K562 (cell line): ENCODE measurements at regions not wholly inside any gene's neighbourhood (a gene's known extent, or its start where the extent isn't known, plus 50 kb on each side); places are given as distances from the start of the nearest gene placed in this dataset.

Experiments used
- ATAC-seq: fragments of 200-7000 bp; cut with Tn5 transposase; 3 replicates; pipeline ENCODE4 v1.9.1; 2020; ENCODE audit warnings: moderate library complexity
- BruUV-seq: library from RNA; stranded (reverse); fragments of 400-500 nt; replicated peaks from 2 replicates; lab custom pipeline; 2021; lab: Mats Ljungman, UMichigan
- CTCF ChIA-PET: fragments of 300-600 bp; formaldehyde crosslinking; extraction: SDS; loops from one replicate; lab custom pipeline; 2021; ENCODE audit warnings: low intra/inter-chr PET ratio; lab: Yijun Ruan, JAX
- POLR2A ChIA-PET: fragments of 300-600, 350-650 bp; sonication (Branson Sonifier 250); formaldehyde crosslinking; extraction: SDS; loops from one replicate; lab custom pipeline; 2021; ENCODE audit warnings: antibody characterized with exemption, inconsistent platforms; lab: Yijun Ruan, JAX
- DNase-seq, 4 experiments: peaks; one replicate each; pipeline versions ENCODE4 v3.0.0 to v3.0.0-alpha.2; 2011 to 2018; ENCODE audit warnings: low spot score in 3 of 4, mixed read lengths in 3 of 4; ENCODE audit errors: extremely low read depth in 1 of 4
- FAIRE-seq: peaks from 2 replicates; lab custom pipeline; 2011; peaks lifted over from hg19 to GRCh38; lab: Jason Lieb, UNC
- H2AFZ ChIP-seq: 2 replicates; pipeline ENCODE4 v1.6.0; 2011; ENCODE audit warnings: low read depth, low read length, control low read depth, inconsistent platforms
- H3K27ac ChIP-seq: fragments of 200-600 bp; 3 replicates; pipeline ENCODE4 v1.8.0; 2011; ENCODE audit warnings: low read depth, mild to moderate bottlenecking, control low read depth, inconsistent platforms, low read length, moderate library complexity, mixed read lengths; ENCODE audit errors: extremely low read depth
- H3K27me3 ChIP-seq, 2 experiments: fragments of 300-600 bp in 1 of 2; 2 replicates in 1 of 2; 3 replicates in 1 of 2; pipeline versions ENCODE4 v1.6.0 to v1.8.0; 2011; ENCODE audit warnings: inconsistent platforms in 2 of 2, low read length in 2 of 2, mild to moderate bottlenecking in 1 of 2, mixed read lengths in 1 of 2, moderate library complexity in 1 of 2; ENCODE audit not compliant: control insufficient read depth in 2 of 2, insufficient read depth in 2 of 2
- H3K36me3 ChIP-seq: fragments of 300-600 bp; 3 replicates; pipeline ENCODE4 v1.8.0; 2011; ENCODE audit warnings: mild to moderate bottlenecking, low read length, inconsistent platforms; ENCODE audit not compliant: control insufficient read depth, insufficient read depth
- H3K4me1 ChIP-seq, 2 experiments: fragments of 200-600 bp in 1 of 2; replicated peaks in 1 of 2; 2 replicates in 1 of 2; 3 replicates in 1 of 2; pipeline versions ENCODE4 v1.5.1 to v1.8.0; 2011; ENCODE audit warnings: inconsistent platforms in 2 of 2, low read length in 2 of 2, mild to moderate bottlenecking in 1 of 2, mixed read lengths in 1 of 2, moderate library complexity in 1 of 2; ENCODE audit not compliant: control insufficient read depth in 2 of 2, insufficient read depth in 2 of 2
- H3K4me2 ChIP-seq: 2 replicates; pipeline ENCODE4 v1.6.1; 2011; ENCODE audit warnings: low read length, control low read depth, inconsistent platforms, mixed read lengths; ENCODE audit not compliant: insufficient read depth
- H3K4me3 ChIP-seq: fragments of 200-600 bp; sonication (generic), shearing (Covaris generic); 2 replicates; pipeline ENCODE4 v1.5.1; 2016; ENCODE audit warnings: control low read depth, inconsistent platforms
- H3K79me2 ChIP-seq: fragments of 200-600 bp; 3 replicates; pipeline ENCODE4 v1.8.0; 2011; ENCODE audit warnings: low read length, inconsistent platforms; ENCODE audit not compliant: control insufficient read depth, insufficient read depth
- H3K9ac ChIP-seq, 2 experiments: 2 replicates each; pipeline versions ENCODE4 v1.6.0 to v1.6.1; 2011; ENCODE audit warnings: low read depth in 2 of 2, low read length in 2 of 2, control low read depth in 1 of 2, inconsistent platforms in 1 of 2, mild to moderate bottlenecking in 1 of 2, mixed read lengths in 1 of 2; ENCODE audit not compliant: insufficient read depth in 1 of 2
- H3K9me1 ChIP-seq: one replicate; pipeline ENCODE4 v1.6.0; 2011; ENCODE audit warnings: inconsistent platforms, mild to moderate bottlenecking, low read length, moderate library complexity; ENCODE audit not compliant: control insufficient read depth, insufficient read depth
- H3K9me3 ChIP-seq: replicated peaks from 2 replicates; pipeline ENCODE4 v1.5.1; 2011; ENCODE audit warnings: low read depth, low read length, inconsistent platforms; ENCODE audit not compliant: control insufficient read depth, insufficient read depth
- H4K20me1 ChIP-seq: replicated peaks from 2 replicates; pipeline ENCODE4 v1.6.1; 2011; ENCODE audit warnings: low read length, inconsistent platforms, mixed read lengths; ENCODE audit not compliant: control insufficient read depth, insufficient read depth
- CHD2 ChIP-seq: IDR thresholded peaks from 2 replicates; pipeline ENCODE4 v1.6.1; 2011; ENCODE audit warnings: low read depth, low read length
- GATAD2B ChIP-seq: fragments of 450-650 bp; IDR thresholded peaks from 2 replicates; pipeline ENCODE4 v1.6.1; 2017; ENCODE audit warnings: mild to moderate bottlenecking, borderline replicate concordance
- HDAC6 ChIP-seq: IDR thresholded peaks from 2 replicates; pipeline ENCODE4 v1.6.1; 2012; ENCODE audit warnings: low read depth, mild to moderate bottlenecking, control low read depth, inconsistent platforms, low read length, moderate library complexity
- KAT2B ChIP-seq: IDR thresholded peaks from one replicate; pipeline ENCODE4 v1.6.1; 2012; ENCODE audit warnings: low read depth, mild to moderate bottlenecking, control low read depth, inconsistent platforms, low read length, moderate library complexity
- WGBS: fragments of 100-300 bp; shearing (Covaris generic); methylation state at CpG from one replicate; pipeline ENCODE4 v1.1.6; 2016; ENCODE audit warnings: low coverage, mixed read lengths; ENCODE audit not compliant: insufficient coverage; ENCODE audit errors: missing lambda C conversion rate; 5-methylcytosine and 5-hydroxymethylcytosine counted together
- in situ Hi-C: fragments of 300-500 bp; cut with MboI; formaldehyde crosslinking; loops from 4 replicates; pipeline ENCODE4 v1.15.0; 2018; ENCODE audit warnings: inconsistent platforms, mixed read lengths
- intact Hi-C: fragments of 100-400 bp; cut with micrococcal nuclease; formaldehyde crosslinking; loops from 2 replicates; pipeline ENCODE4 v1.14.2; 2022
- TF ChIP-seq, protein P1 (sequence below): fragments of 450-650 bp; conservative IDR thresholded peaks from 2 replicates; pipeline ENCODE4 v1.6.1; 2016; ENCODE audit warnings: missing genetic modification characterization, low read depth, mild to moderate bottlenecking, control low read depth, missing compliant biosample characterization
- TF ChIP-seq, protein P2 (sequence below): fragments of 250-450 bp; sonication (Bioruptor Pico); IDR thresholded peaks from 2 replicates; pipeline ENCODE4 v1.5.0; 2021

DNA sequence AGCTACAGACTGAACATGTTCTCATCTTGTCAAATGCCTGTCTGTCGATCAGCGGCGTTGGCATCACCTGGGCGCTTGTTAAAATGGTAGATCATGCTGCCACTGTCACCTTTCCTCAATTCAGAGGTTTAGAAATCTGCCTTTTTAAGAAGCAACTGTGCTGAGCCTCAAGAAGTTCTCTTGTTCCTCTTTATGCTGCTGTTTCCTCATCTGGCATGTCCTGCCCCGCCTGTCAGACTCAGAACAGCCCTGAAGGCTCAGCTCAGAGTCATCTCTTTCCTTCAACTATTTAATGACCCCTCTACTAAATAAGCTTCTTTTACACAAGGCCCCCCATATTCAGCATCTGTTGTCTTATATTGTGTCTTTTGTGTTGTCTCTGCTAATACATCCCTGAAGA, 368.2 kb downstream of the EPM2A start:
- no peaks in the 10 kb centered on the region for H3K79me2 ChIP-seq
- H3K9me1 ChIP-seq: no peaks in the 10 kb centered on the region
- intact Hi-C loops: no loop called here
- H3K36me3 ChIP-seq: no peaks in the 10 kb centered on the region
- H3K9me3 ChIP-seq: no peaks in the 10 kb centered on the region; the same call in none of the 2 replicates
- H3K4me3 ChIP-seq: no peak overlapping the region
- POLR2A ChIA-PET: no interaction called here
- H3K9ac ChIP-seq: no peak overlapping the region
- H3K27me3 ChIP-seq: no peaks in the 10 kb centered on the region
- H3K27ac ChIP-seq: no peak overlapping the region
- H3K4me2 ChIP-seq: no peak overlapping the region
- H3K4me1 ChIP-seq: no peaks in the 10 kb centered on the region
- H2AFZ ChIP-seq: no peak overlapping the region
- TF ChIP-seq CHD2: no peak
- no peak for TF ChIP-seq GATAD2B
- TF ChIP-seq KAT2B: no peak
- TF ChIP-seq, protein P1, sequence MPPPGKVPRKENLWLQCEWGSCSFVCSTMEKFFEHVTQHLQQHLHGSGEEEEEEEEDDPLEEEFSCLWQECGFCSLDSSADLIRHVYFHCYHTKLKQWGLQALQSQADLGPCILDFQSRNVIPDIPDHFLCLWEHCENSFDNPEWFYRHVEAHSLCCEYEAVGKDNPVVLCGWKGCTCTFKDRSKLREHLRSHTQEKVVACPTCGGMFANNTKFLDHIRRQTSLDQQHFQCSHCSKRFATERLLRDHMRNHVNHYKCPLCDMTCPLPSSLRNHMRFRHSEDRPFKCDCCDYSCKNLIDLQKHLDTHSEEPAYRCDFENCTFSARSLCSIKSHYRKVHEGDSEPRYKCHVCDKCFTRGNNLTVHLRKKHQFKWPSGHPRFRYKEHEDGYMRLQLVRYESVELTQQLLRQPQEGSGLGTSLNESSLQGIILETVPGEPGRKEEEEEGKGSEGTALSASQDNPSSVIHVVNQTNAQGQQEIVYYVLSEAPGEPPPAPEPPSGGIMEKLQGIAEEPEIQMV (tag): no peak
- TF ChIP-seq, protein P2, sequence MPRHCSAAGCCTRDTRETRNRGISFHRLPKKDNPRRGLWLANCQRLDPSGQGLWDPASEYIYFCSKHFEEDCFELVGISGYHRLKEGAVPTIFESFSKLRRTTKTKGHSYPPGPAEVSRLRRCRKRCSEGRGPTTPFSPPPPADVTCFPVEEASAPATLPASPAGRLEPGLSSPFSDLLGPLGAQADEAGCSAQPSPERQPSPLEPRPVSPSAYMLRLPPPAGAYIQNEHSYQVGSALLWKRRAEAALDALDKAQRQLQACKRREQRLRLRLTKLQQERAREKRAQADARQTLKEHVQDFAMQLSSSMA: no peak
- no peak for TF ChIP-seq HDAC6
- TF ChIP-seq, all 486 proteins: peak for 0
- CTCF ChIA-PET: no interaction called here
- no peaks in the 10 kb centered on the region for H4K20me1 ChIP-seq
- no peak for FAIRE-seq
- BruUV-seq: no TSS peak
- no peak for DNase-seq
- in situ Hi-C loops: no loop called here
- no peak for ATAC-seq
- WGBS: 1% methylated on average over 5 of the region's 5 CpGs
